ENCODE measurements at regions not wholly inside any gene's neighbourhood (a gene's known extent, or its start where the extent isn't known, plus 50 kb on each side); places are given as distances from the start of the nearest gene placed in this dataset.

DNA sequence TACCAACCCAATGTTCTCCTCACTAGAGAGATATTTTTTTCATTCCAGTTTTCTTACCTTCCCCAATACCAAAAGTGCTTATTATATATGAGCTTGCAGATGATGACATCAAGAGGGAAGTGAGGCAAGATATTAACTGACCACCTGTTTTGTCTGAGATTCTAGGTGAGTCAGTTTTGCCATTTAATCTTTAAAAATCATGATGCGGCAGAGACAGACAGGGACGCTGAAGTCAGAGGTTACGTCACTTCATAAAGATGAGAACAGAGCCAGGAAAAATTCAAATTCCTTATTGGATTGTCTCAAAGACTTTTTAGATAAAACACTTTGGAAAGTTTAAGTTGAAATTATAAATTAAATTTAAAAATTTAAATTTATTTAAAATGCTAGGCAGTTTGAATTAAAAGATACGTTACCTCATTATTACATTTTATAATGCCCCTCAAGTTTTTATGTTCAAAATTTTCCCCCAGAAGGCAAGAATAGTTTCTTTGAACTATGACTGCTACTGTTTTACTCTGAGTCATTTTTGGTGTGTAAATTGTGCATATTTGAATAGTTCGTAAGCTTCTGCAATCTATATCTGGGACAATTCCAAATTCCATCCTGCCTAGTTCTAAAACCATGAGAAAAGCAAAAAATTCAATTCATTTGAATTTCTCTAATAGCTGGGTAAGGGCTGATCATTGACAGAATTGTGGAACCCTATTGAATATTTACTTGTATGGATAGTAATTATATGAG lies 839.6 kb upstream of the GOT2 start:
- no peaks in the 10 kb centered on the region for H4K20me1 ChIP-seq
- H3K4me3 ChIP-seq = no peak overlapping the region
- no peak overlapping the region for H3K27ac ChIP-seq
- no peak overlapping the region for H3K4me2 ChIP-seq
- no peak for TF ChIP-seq Cebpa-rat (IDR thresholded peaks at IDR 0.05)
- no peaks in the 10 kb centered on the region for H3K9me3 ChIP-seq
- H3K4me1 ChIP-seq = no peaks in the 10 kb centered on the region
- H3K36me3 ChIP-seq = no peaks in the 10 kb centered on the region
- H3K27me3 ChIP-seq = no peaks in the 10 kb centered on the region
- H3K9ac ChIP-seq = no peak overlapping the region

GRCh38 chr16:59567496-59567895 lies 833.4 kb upstream of the GOT2 start:
- Histone ChIP-seq H4K20me1 (no peaks in the 10 kb centered on the region), H3K9me3 (no peaks in the 10 kb centered on the region), H3K4me3 (no peak overlapping the region), H3K9ac (no peak overlapping the region), H3K27me3 (no peaks in the 10 kb centered on the region), H3K4me2 (no peak overlapping the region), H3K36me3 (no peaks in the 10 kb centered on the region), H3K27ac (no peak overlapping the region), H3K4me1 (no peaks in the 10 kb centered on the region)
- TF ChIP-seq Cebpa-rat (IDR thresholded peaks at IDR 0.05) = no peak

- no peak overlapping the region for H3K9ac ChIP-seq
- no peaks in the 10 kb centered on the region for H4K20me1 ChIP-seq
- TF ChIP-seq Cebpa-rat (IDR thresholded peaks at IDR 0.05) = no peak
- no peak overlapping the region for H3K27ac ChIP-seq
- H3K4me2 ChIP-seq = no peak overlapping the region
- no peaks in the 10 kb centered on the region for H3K36me3 ChIP-seq
- H3K9me3 ChIP-seq = no peaks in the 10 kb centered on the region
- H3K27me3 ChIP-seq = no peaks in the 10 kb centered on the region
- H3K4me3 ChIP-seq = no peak overlapping the region
- H3K4me1 ChIP-seq = no peaks in the 10 kb centered on the region
Observed at GRCh38 chr16:59566446-59566845, 832.3 kb upstream of the GOT2 start.

DNA sequence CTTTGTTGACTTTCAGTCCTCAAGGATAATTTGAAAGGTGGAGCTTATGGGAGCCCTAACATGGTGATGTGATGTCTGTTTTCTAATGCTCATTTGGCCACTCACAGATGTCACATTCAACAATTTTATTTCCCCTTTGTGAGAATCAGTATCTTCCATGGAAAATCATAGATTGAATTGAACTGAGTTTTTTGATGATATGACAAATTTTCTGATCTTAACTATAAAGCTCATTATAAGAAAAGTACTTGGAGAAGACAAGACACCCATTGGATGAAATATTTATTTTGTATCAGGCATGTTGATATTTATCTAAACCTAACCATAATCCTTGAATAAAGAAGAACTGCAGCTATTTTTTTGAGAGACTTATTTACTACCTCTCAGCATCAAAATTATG lies 824.6 kb upstream of the GOT2 start:
- TF ChIP-seq Cebpa-rat (IDR thresholded peaks at IDR 0.05) = no peak
- H3K4me3 ChIP-seq = no peak overlapping the region
- H4K20me1 ChIP-seq = no peaks in the 10 kb centered on the region
- H3K27me3 ChIP-seq = no peaks in the 10 kb centered on the region
- H3K9ac ChIP-seq = no peak overlapping the region
- no peaks in the 10 kb centered on the region for H3K4me1 ChIP-seq
- no peaks in the 10 kb centered on the region for H3K36me3 ChIP-seq
- H3K27ac ChIP-seq = no peak overlapping the region
- no peak overlapping the region for H3K4me2 ChIP-seq
- H3K9me3 ChIP-seq = no peaks in the 10 kb centered on the region

GRCh38 chr16:59552164-59552563 lies 818.0 kb upstream of the GOT2 start:
- H3K27me3 ChIP-seq = no peaks in the 10 kb centered on the region
- no peaks in the 10 kb centered on the region for H3K36me3 ChIP-seq
- H3K27ac ChIP-seq = no peak overlapping the region
- H3K9ac ChIP-seq = no peak overlapping the region
- TF ChIP-seq Cebpa-rat (IDR thresholded peaks at IDR 0.05) = no peak
- H3K4me3 ChIP-seq = no peak overlapping the region
- H4K20me1 ChIP-seq = no peaks in the 10 kb centered on the region
- no peaks in the 10 kb centered on the region for H3K9me3 ChIP-seq
- no peaks in the 10 kb centered on the region for H3K4me1 ChIP-seq
- no peak overlapping the region for H3K4me2 ChIP-seq

DNA sequence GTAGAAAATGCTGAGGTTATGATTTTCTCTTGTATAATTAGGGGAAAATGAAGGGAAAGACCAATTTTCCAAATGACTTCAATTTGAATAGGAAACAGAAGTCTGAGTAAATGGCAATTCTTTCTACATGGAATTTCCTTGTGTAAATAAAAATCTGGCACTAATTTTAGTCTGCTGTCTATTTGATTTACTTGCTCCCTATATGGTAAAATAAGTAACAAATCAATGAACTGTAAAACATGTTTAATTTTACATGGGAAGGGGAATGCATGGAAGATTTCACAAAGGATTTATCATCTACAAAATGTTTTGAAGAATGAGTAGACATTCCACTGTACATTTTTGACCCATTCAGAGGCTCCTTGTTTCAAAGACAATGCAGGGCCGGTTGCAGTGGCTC lies 811.6 kb upstream of the GOT2 start:
- Histone ChIP-seq H3K4me1 (no peaks in the 10 kb centered on the region), H3K4me2 (no peak overlapping the region), H3K27ac (no peak overlapping the region), H3K9ac (no peak overlapping the region), H3K4me3 (no peak overlapping the region), H3K27me3 (no peaks in the 10 kb centered on the region), H4K20me1 (no peaks in the 10 kb centered on the region), H3K9me3 (no peaks in the 10 kb centered on the region), H3K36me3 (no peaks in the 10 kb centered on the region)
- no peak for TF ChIP-seq Cebpa-rat (IDR thresholded peaks at IDR 0.05)

DNA sequence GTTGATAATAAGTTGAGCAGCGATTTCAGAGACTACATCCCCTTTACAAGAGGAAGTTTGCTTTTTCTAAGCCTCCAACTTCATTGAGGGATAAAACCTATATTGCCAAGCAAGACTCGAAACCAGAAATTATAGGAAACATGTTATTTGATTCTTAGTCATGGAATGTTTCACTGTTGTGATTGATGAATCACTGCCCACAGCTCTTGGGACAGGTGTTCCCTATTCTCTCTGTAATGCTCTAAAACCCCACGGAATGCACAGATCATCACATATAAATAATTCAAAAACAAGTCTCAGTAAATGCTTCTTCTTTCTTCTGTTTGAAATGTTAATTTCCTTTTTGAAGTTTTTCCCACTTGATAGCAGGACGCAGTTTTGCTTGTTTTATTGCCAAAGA lies 809.5 kb upstream of the GOT2 start:
- no peak for TF ChIP-seq Cebpa-rat (IDR thresholded peaks at IDR 0.05)
- H3K4me3 ChIP-seq = no peak overlapping the region
- H3K4me2 ChIP-seq = no peak overlapping the region
- no peaks in the 10 kb centered on the region for H3K9me3 ChIP-seq
- no peak overlapping the region for H3K27ac ChIP-seq
- no peaks in the 10 kb centered on the region for H3K36me3 ChIP-seq
- no peaks in the 10 kb centered on the region for H3K27me3 ChIP-seq
- H4K20me1 ChIP-seq = no peaks in the 10 kb centered on the region
- no peaks in the 10 kb centered on the region for H3K4me1 ChIP-seq
- H3K9ac ChIP-seq = no peak overlapping the region

DNA sequence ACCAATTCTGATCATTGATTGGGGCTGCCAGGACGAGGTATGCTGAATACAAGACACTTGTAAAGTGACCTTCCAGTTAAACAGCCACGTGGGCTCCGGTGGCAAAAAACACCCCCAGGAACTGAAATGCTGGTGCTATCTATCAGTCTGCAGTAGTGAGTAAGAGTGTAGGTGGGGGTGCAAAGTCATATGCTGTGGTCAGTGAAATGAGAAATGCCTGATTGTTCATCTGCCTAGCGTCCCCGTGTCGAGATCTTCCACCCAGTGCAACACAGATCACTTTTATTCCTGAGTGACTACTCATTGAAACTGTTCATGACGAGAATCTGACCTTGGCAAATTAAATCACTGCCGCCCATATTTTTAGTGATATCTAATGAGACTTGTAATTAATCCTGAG lies 806.5 kb upstream of the GOT2 start:
- Histone ChIP-seq H3K4me3 (no peak overlapping the region), H3K36me3 (no peaks in the 10 kb centered on the region), H3K27me3 (no peaks in the 10 kb centered on the region), H3K4me2 (no peak overlapping the region), H3K9me3 (no peaks in the 10 kb centered on the region), H4K20me1 (no peaks in the 10 kb centered on the region), H3K9ac (no peak overlapping the region), H3K4me1 (no peaks in the 10 kb centered on the region), H3K27ac (no peak overlapping the region)
- TF ChIP-seq Cebpa-rat (IDR thresholded peaks at IDR 0.05) = no peak

DNA sequence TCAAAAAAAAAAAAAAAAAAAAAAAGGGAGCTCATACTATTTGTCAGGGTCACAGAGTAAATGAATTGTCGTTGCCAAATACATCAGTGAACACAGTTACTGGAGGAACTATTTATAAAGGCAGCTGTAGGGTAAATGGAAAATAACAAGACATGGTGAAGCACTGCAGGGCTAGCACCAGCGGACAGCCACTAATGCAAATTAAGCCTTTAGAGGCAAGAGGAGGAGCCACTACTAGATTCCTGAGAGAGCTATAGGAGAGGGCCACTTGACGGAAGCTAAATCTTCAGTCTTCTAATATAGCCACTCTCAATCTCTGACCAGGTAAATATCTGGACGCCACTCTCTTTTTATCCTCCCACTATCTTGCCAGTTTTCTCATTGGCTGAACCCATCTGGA lies 801.2 kb upstream of the GOT2 start:
- Histone ChIP-seq H3K27me3 (no peaks in the 10 kb centered on the region), H3K9ac (no peak overlapping the region), H3K27ac (no peak overlapping the region), H3K4me3 (no peak overlapping the region), H3K4me2 (no peak overlapping the region), H3K4me1 (no peaks in the 10 kb centered on the region), H4K20me1 (no peaks in the 10 kb centered on the region), H3K9me3 (no peaks in the 10 kb centered on the region), H3K36me3 (no peaks in the 10 kb centered on the region)
- no peak for TF ChIP-seq Cebpa-rat (IDR thresholded peaks at IDR 0.05)

GRCh38 chr16:59527206-59527997 lies 793.3 kb upstream of the GOT2 start:
- H3K9me3 ChIP-seq = no peaks in the 10 kb centered on the region
- H3K9ac ChIP-seq = no peak overlapping the region
- H3K4me2 ChIP-seq = no peak overlapping the region
- no peaks in the 10 kb centered on the region for H3K36me3 ChIP-seq
- no peaks in the 10 kb centered on the region for H3K4me1 ChIP-seq
- no peaks in the 10 kb centered on the region for H4K20me1 ChIP-seq
- TF ChIP-seq Cebpa-rat (IDR thresholded peaks at IDR 0.05) = no peak
- H3K27me3 ChIP-seq = no peaks in the 10 kb centered on the region
- no peak overlapping the region for H3K4me3 ChIP-seq
- H3K27ac ChIP-seq = no peak overlapping the region
